ENCODE measurements at regions not wholly inside any gene's neighbourhood (a gene's known extent, or its start where the extent isn't known, plus 50 kb on each side); places are given as distances from the start of the nearest gene placed in this dataset.

DNA sequence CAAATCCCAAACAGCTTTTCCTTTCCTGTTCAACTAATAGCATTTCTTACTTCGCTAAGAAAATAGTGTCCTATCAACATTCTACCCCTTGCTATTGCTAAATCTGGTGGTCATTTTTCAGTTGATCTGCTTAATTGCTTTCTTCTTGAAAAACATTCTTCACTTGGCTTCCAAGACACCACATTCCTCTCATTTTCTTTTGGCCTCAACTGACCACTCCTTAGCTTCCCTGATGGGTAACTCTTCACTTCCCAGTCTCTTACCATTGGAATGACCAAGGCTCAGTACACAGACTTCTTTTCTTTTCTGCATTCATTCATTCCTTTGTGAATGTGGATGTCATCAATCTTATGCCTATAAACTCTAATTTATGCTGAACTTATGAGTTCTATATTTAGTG is 230.8 kb upstream of the CDH2 start:
- no peak for TF ChIP-seq ZNF707 (tag by site-specific recombination; IDR thresholded peaks at IDR 0.05)
- TF ChIP-seq, protein P1, sequence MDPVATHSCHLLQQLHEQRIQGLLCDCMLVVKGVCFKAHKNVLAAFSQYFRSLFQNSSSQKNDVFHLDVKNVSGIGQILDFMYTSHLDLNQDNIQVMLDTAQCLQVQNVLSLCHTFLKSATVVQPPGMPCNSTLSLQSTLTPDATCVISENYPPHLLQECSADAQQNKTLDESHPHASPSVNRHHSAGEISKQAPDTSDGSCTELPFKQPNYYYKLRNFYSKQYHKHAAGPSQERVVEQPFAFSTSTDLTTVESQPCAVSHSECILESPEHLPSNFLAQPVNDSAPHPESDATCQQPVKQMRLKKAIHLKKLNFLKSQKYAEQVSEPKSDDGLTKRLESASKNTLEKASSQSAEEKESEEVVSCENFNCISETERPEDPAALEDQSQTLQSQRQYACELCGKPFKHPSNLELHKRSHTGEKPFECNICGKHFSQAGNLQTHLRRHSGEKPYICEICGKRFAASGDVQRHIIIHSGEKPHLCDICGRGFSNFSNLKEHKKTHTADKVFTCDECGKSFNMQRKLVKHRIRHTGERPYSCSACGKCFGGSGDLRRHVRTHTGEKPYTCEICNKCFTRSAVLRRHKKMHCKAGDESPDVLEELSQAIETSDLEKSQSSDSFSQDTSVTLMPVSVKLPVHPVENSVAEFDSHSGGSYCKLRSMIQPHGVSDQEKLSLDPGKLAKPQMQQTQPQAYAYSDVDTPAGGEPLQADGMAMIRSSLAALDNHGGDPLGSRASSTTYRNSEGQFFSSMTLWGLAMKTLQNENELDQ (tag by site-specific recombination; IDR thresholded peaks at IDR 0.05; ENCODE audit: low read depth) = no peak
- no peak for TF ChIP-seq ZNF776 (tag by site-specific recombination; IDR thresholded peaks at IDR 0.05; ENCODE audit: borderline replicate concordance)
- no peak for TF ChIP-seq CTCF (tag by site-specific recombination; IDR thresholded peaks at IDR 0.05)
- no peak for TF ChIP-seq ZNF18 (tag by site-specific recombination; IDR thresholded peaks at IDR 0.05)
